ENCODE measurements at regions not wholly inside any gene's neighbourhood (a gene's known extent, or its start where the extent isn't known, plus 50 kb on each side); places are given as distances from the start of the nearest gene placed in this dataset.

DNA sequence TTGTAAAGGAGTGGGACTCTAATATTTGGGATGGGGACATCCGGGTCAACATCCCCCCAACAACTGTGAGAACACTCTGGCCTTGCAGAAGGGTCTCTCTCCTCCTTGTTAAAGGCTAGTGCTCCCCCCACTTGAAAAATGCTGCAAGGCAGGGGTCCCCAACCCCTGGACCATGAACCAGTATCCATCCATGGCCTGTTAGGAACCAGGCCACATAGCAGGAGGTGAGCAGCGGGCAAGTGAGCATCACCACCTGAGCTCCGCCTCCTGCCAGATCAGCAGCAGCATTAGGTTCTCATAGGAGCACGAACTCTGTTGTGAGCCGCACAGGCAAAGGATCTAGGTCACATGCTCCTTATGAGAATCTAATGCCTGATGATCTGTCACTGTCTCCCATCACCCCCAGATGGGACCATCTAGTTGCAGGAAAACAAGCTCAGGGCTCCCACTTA lies 243.9 kb upstream of the ID2 start:
- 75 to 81% methylated on average over 3 to 5 of the region's 5 CpGs for WGBS, 2 donors

DNA sequence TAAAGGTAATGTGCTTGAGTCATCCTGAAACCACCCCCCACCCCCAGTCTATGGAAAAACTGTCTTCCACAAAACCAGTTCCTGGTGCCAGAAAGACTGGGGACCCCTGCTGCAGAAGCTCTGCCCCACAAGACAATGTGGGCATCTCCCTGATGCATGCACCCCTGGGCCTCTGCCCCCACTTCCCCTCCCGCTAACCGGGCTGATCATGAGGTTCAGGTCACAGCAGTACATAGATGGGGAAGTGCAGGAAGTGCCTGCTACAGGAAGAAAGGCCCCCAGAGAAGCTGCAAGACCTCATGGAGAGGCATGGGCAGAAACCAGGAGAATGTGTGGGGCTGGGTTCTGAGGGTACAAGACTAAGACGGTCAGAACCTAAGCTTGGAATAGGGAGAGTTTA lies 243.4 kb upstream of the ID2 start:
- 56 to 59% methylated on average over 1 to 2 of the region's 3 CpGs for WGBS, 2 donors
- Histone ChIP-seq H3K4me3 (no peak overlapping the region), H3K27me3 (no peaks in the 10 kb centered on the region), H3K36me3 (no peaks in the 10 kb centered on the region), H3K27ac (no peak overlapping the region), H3K9me3 (no peaks in the 10 kb centered on the region), H3K4me1 (peaks cover 0 to 15% (median 0%) of the 10 kb centered on the region in 3 donors)
- TF ChIP-seq POLR2A (IDR thresholded peaks at IDR 0.05) = no peak
- TF ChIP-seq, protein P1, sequence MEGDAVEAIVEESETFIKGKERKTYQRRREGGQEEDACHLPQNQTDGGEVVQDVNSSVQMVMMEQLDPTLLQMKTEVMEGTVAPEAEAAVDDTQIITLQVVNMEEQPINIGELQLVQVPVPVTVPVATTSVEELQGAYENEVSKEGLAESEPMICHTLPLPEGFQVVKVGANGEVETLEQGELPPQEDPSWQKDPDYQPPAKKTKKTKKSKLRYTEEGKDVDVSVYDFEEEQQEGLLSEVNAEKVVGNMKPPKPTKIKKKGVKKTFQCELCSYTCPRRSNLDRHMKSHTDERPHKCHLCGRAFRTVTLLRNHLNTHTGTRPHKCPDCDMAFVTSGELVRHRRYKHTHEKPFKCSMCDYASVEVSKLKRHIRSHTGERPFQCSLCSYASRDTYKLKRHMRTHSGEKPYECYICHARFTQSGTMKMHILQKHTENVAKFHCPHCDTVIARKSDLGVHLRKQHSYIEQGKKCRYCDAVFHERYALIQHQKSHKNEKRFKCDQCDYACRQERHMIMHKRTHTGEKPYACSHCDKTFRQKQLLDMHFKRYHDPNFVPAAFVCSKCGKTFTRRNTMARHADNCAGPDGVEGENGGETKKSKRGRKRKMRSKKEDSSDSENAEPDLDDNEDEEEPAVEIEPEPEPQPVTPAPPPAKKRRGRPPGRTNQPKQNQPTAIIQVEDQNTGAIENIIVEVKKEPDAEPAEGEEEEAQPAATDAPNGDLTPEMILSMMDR (IDR thresholded peaks at IDR 0.05) = no peak
- no peak for DNase-seq
- intact Hi-C loops (cut with DNase I) = no loop called here

More for the DNA sequence above, 243.9 kb upstream of the ID2 start:
- intact Hi-C loops (cut with DNase I) = no loop called here
- no peaks in the 10 kb centered on the region for H3K27me3 ChIP-seq
- H3K27ac ChIP-seq = no peak overlapping the region
- H3K4me1 ChIP-seq = peaks cover 0 to 19% (median 0%) of the 10 kb centered on the region in 3 donors
- no peaks in the 10 kb centered on the region for H3K36me3 ChIP-seq
- no peaks in the 10 kb centered on the region for H3K9me3 ChIP-seq
- H3K4me3 ChIP-seq = no peak overlapping the region
- TF ChIP-seq, protein P1 (IDR thresholded peaks at IDR 0.05) = no peak
- TF ChIP-seq POLR2A (IDR thresholded peaks at IDR 0.05) = no peak
- DNase-seq = no peak

DNA sequence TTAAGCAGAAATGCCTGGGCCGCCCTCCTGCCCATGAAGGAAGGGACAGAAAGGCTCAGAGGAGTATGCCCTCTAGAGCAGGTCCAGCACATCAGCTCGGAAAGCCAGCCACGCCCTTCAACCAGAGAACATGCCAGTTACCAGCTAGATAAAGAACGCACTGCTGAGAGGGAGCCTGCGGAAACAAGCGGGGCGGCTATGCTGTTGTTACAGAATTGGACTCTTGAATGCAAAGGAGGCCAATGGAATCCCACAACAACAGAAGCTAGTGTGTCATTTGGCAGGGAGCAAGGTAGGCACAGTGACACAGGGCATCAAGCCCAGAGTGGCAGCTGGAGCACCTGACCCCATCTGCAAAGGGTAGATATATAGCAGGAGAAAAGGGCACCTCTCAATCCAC lies 242.9 kb upstream of the ID2 start:
- no peak overlapping the region for H3K4me3 ChIP-seq
- 79 to 90% methylated on average over 5 to 7 of the region's 7 CpGs for WGBS, 2 donors
- H3K27ac ChIP-seq = no peak overlapping the region
- no peak for TF ChIP-seq POLR2A (IDR thresholded peaks at IDR 0.05)
- TF ChIP-seq, protein P1 (IDR thresholded peaks at IDR 0.05) = no peak
- no peaks in the 10 kb centered on the region for H3K27me3 ChIP-seq
- DNase-seq = no peak
- intact Hi-C loops (cut with DNase I) = no loop called here
- no peaks in the 10 kb centered on the region for H3K36me3 ChIP-seq
- no peaks in the 10 kb centered on the region for H3K9me3 ChIP-seq
- H3K4me1 ChIP-seq = peaks cover 0 to 15% (median 0%) of the 10 kb centered on the region in 3 donors

DNA sequence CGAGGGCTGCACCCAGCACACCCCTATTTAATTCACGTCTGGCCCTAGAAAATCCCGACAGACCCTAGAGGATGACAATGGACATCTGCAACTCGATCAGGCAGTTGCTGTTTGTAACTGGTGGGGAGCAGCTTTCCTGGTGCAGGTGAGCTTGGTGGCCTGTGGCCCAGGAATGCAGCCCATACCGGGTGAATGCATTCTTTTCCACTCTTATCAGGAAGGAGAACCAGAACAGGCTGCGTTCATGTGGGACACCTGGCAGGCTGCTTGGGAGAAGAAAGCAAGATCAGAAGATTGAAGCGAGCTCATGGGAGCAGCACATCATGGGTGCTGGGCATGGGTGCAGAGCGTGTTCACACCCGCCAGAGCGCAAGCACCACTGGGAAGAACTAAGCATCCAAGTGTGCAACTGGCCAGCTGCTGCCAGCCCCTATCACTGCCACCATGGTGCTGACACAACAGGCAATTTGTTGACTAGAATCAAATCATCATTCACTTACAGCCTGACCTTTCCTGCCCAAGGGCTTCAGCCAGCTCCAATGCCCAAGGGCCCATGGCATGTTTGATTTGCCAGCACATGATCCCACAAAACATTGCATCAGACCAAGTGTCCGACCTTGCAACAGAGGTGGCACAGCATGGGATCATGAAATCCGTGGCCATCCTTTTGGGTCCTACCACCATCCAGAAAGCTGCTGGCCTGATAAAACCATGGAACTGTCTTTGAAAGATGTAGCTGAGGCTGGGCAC lies 241.7 kb upstream of the ID2 start:
- Histone ChIP-seq H3K9me3 (no peaks in the 10 kb centered on the region), H3K4me1 (peaks cover 0 to 15% (median 0%) of the 10 kb centered on the region in 3 donors), H3K27ac (no peak overlapping the region), H3K27me3 (no peaks in the 10 kb centered on the region), H3K36me3 (no peaks in the 10 kb centered on the region), H3K4me3 (no peak overlapping the region)
- no peak for DNase-seq
- intact Hi-C loops (cut with DNase I) = no loop called here
- WGBS, 2 donors = 89 to 100% methylated on average over 1 to 11 of the region's 12 CpGs
- TF ChIP-seq, protein P1 (IDR thresholded peaks at IDR 0.05) = no peak
- TF ChIP-seq POLR2A (IDR thresholded peaks at IDR 0.05) = no peak

DNA sequence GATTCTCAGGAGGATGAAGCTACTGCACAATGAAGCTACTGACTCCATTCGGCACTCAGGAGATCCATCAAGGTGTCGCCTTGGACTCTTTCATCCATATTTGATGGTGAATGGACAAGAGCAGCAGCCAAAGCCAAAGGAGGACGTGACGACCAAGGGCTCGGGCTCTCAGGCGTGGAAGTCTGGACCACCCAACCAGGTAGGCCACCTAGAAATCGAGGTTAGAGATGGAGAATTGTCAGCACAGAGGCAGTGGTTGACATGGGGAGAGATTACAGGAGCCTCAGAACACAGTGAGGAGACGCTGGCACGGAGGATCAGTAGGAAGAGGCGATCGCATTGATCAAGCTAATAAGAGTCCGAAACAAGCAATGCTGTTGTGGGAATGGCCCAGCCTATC lies 240.5 kb upstream of the ID2 start:
- no peak for DNase-seq
- Histone ChIP-seq H3K27ac (no peak overlapping the region), H3K27me3 (no peaks in the 10 kb centered on the region), H3K36me3 (no peaks in the 10 kb centered on the region), H3K9me3 (no peaks in the 10 kb centered on the region), H3K4me3 (no peak overlapping the region), H3K4me1 (peaks cover 0 to 15% (median 0%) of the 10 kb centered on the region in 3 donors)
- TF ChIP-seq, protein P1 (IDR thresholded peaks at IDR 0.05) = no peak
- no peak for TF ChIP-seq POLR2A (IDR thresholded peaks at IDR 0.05)
- intact Hi-C loops (cut with DNase I) = no loop called here
- 81 to 93% methylated on average over 8 to 11 of the region's 12 CpGs for WGBS, 2 donors
